HL-60 (cell line): ENCODE measurements at regions not wholly inside any gene's neighbourhood (a gene's known extent, or its start where the extent isn't known, plus 50 kb on each side); places are given as distances from the start of the nearest gene placed in this dataset.

Experiments
- DNase-seq, 2 experiments: peaks; one replicate each; pipeline ENCODE4 v3.0.0-alpha.2; 2010 to 2020; ENCODE audit warnings: low read depth in 1 of 2, low spot score in 1 of 2
- H3K27ac ChIP-seq: fragments of 250-450 bp; sonication (Bioruptor Pico); replicated peaks from 2 replicates; pipeline ENCODE4 v1.5.1; 2020; ENCODE audit warnings: mild to moderate bottlenecking, moderate library complexity
- H3K27me3 ChIP-seq: fragments of 250-450 bp; sonication (Bioruptor Pico); 2 replicates; pipeline ENCODE4 v1.5.1; 2021; ENCODE audit warnings: mild to moderate bottlenecking, moderate library complexity; ENCODE audit not compliant: insufficient read depth, poor library complexity, severe bottlenecking
- H3K4me3 ChIP-seq: replicated peaks from 2 replicates; pipeline ENCODE4 v1.5.1; 2011; ENCODE audit warnings: mild to moderate bottlenecking, control low read depth, low read length; ENCODE audit not compliant: insufficient read depth
- CTCF ChIP-seq: IDR thresholded peaks from one replicate; pipeline ENCODE4 v1.5.1; 2011; ENCODE audit warnings: low read length, control low read depth, inconsistent platforms; ENCODE audit not compliant: insufficient read depth
- GABPA ChIP-seq: IDR thresholded peaks from 2 replicates; pipeline ENCODE4 v1.6.1; 2012; ENCODE audit warnings: low read depth
- POLR2AphosphoS5 ChIP-seq: IDR thresholded peaks from 2 replicates; pipeline ENCODE4 v1.6.1; 2012; ENCODE audit warnings: low read depth
- SPI1 ChIP-seq: IDR thresholded peaks from 2 replicates; pipeline ENCODE4 v1.6.1; 2012; ENCODE audit warnings: low read depth, mild to moderate bottlenecking, borderline replicate concordance
- TF ChIP-seq, protein P1 (sequence below): IDR thresholded peaks from 2 replicates; pipeline ENCODE4 v1.6.1; 2012; ENCODE audit warnings: low read depth; ENCODE audit not compliant: insufficient replicate concordance

GRCh38 chr10:78772986-78773530, 295.7 kb upstream of the ZMIZ1 start:
- H3K27me3 ChIP-seq = no peaks in the 10 kb centered on the region
- no peak for DNase-seq
- H3K4me3 ChIP-seq = no peak overlapping the region
- TF ChIP-seq, protein P1, sequence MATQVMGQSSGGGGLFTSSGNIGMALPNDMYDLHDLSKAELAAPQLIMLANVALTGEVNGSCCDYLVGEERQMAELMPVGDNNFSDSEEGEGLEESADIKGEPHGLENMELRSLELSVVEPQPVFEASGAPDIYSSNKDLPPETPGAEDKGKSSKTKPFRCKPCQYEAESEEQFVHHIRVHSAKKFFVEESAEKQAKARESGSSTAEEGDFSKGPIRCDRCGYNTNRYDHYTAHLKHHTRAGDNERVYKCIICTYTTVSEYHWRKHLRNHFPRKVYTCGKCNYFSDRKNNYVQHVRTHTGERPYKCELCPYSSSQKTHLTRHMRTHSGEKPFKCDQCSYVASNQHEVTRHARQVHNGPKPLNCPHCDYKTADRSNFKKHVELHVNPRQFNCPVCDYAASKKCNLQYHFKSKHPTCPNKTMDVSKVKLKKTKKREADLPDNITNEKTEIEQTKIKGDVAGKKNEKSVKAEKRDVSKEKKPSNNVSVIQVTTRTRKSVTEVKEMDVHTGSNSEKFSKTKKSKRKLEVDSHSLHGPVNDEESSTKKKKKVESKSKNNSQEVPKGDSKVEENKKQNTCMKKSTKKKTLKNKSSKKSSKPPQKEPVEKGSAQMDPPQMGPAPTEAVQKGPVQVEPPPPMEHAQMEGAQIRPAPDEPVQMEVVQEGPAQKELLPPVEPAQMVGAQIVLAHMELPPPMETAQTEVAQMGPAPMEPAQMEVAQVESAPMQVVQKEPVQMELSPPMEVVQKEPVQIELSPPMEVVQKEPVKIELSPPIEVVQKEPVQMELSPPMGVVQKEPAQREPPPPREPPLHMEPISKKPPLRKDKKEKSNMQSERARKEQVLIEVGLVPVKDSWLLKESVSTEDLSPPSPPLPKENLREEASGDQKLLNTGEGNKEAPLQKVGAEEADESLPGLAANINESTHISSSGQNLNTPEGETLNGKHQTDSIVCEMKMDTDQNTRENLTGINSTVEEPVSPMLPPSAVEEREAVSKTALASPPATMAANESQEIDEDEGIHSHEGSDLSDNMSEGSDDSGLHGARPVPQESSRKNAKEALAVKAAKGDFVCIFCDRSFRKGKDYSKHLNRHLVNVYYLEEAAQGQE = no peak
- TF ChIP-seq POLR2AphosphoS5 (no peak), GABPA (no peak), SPI1 (no peak), CTCF (no peak)
- no peak overlapping the region for H3K27ac ChIP-seq

- DNase-seq = no peak
- TF ChIP-seq SPI1 (no peak), POLR2AphosphoS5 (no peak), GABPA (no peak), CTCF (no peak)
- TF ChIP-seq, protein P1 = no peak
- no peak overlapping the region for H3K4me3 ChIP-seq
- no peak overlapping the region for H3K27ac ChIP-seq
- no peaks in the 10 kb centered on the region for H3K27me3 ChIP-seq
Observed at GRCh38 chr10:78774614-78774998, 294.2 kb upstream of the ZMIZ1 start.

DNA sequence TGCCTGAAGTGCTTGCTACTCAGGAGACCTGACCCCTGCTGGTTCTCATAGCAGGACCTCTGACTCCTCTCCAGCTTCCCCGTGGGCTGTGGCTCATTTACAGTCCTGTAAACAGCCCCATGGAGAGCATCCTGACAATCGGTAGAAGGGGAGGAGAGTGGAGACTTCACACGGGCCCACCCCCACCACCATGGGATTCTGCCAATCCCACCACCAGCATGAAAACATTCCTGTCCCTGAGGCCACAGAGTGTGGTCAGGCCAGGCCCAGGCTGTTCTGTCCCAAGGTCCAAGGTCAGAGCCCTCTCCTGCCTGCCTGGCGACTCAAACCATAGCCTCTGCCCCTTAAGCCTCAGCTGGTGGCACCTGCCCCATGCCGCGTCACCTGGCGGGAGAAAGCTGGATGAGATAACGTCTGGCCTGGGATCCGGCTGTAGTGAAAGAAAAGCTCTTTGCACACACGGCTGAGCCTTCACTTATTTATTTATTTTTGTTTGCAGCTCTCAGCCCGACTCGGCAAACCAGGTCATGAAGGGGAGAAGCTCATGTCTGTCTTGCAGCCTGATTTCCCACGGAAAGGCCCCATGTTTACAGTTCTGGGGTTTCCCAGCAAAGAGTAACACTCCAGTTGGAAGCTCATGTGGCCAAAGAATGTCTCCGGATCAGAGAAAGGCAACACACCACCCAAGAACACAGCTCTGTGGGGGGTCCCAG, 293.6 kb upstream of the ZMIZ1 start:
- Histone ChIP-seq H3K27me3 (no peaks in the 10 kb centered on the region), H3K27ac (no peak overlapping the region), H3K4me3 (no peak overlapping the region)
- TF ChIP-seq, protein P1 = no peak
- no peak for TF ChIP-seq SPI1
- no peak for TF ChIP-seq CTCF
- no peak for TF ChIP-seq GABPA
- TF ChIP-seq POLR2AphosphoS5 = no peak
- DNase-seq = no peak
